ENCODE measurements at regions not wholly inside any gene's neighbourhood (a gene's known extent, or its start where the extent isn't known, plus 50 kb on each side); places are given as distances from the start of the nearest gene placed in this dataset.

DNA sequence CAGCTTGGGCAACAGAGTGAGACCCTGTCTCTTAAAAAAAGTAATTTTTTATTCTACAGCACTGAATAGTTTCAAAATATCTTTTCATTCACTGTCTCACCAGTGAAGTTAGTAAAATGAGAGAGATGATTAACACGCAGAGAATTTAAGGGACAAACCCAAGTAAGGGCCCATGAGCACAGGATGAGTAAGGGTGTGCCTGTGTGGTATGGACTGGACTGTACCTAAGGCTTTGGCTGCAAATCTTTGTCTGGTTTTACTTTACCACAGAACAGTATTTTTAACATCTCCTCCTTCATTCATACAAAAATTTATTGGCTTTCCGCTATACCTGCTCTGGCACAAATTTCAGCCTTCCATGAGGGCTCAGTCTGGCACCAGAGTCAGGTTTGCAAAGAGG, 433.3 kb downstream of the UTRN start:
- TF ChIP-seq SUZ12 (IDR thresholded peaks at IDR 0.05; ENCODE audit: extremely low read depth, insufficient read depth, insufficient read length) (no peak), ZNF274 (IDR thresholded peaks at IDR 0.05; ENCODE audit: low read depth, low read length) (no peak)

Measured in NT2/D1 (cell line).